HG03354 (cell line): ENCODE measurements at regions not wholly inside any gene's neighbourhood (a gene's known extent, or its start where the extent isn't known, plus 50 kb on each side); places are given as distances from the start of the nearest gene placed in this dataset.
"Not testable (repeated sequence)": the region's sequence is repeated elsewhere in the genome, so short reads cannot be mapped to it uniquely, and the experiment has no call there.

Experiments used
- ATAC-seq: cut with Tn5 transposase; IDR thresholded peaks from one replicate; pipeline ENCODE4 v1.9.1; 2021; ENCODE audit warnings: mild to moderate bottlenecking; ENCODE audit not compliant: unreplicated experiment, poor library complexity, severe bottlenecking

GRCh38 chr16:75780669-75781068 is 54.4 kb upstream of the CPHXL start:
- ATAC-seq: no peak

GRCh38 chr16:75781683-75782343 is 55.5 kb upstream of the CPHXL start:
- no peak for ATAC-seq

GRCh38 chr16:75787440-75787839 is 61.1 kb upstream of the CPHXL start:
- peak; percentile 66 for ATAC-seq

- ATAC-seq: peak; percentile 77
Measured at GRCh38 chr16:75789237-75789636, 62.9 kb upstream of the CPHXL start.

- ATAC-seq: no peak
Measured at GRCh38 chr16:75792771-75793492, 66.6 kb upstream of the CPHXL start.

- no peak for ATAC-seq
Measured at GRCh38 chr16:75793641-75794040, 67.4 kb upstream of the CPHXL start.

GRCh38 chr16:75794426-75794825 is 68.1 kb upstream of the CPHXL start:
- ATAC-seq: no peak

- ATAC-seq: no peak
Measured at GRCh38 chr16:75798714-75799113, 72.4 kb upstream of the CPHXL start.

- no peak for ATAC-seq
Measured at GRCh38 chr16:75801307-75801706, 75.0 kb upstream of the CPHXL start.

- no peak for ATAC-seq
Measured at GRCh38 chr16:75803753-75804152, 77.5 kb upstream of the CPHXL start.

GRCh38 chr16:75804368-75804767 is 78.1 kb upstream of the CPHXL start:
- no peak for ATAC-seq

- ATAC-seq: no peak
Measured at GRCh38 chr16:75805946-75806345, 79.7 kb upstream of the CPHXL start.

GRCh38 chr16:75806487-75806886 is 80.2 kb upstream of the CPHXL start:
- no peak for ATAC-seq

GRCh38 chr16:75810342-75810741 is 84.1 kb upstream of the CPHXL start:
- no peak for ATAC-seq

- ATAC-seq: no peak
Measured at GRCh38 chr16:75811020-75811634, 84.8 kb upstream of the CPHXL start.

- ATAC-seq: no peak
Measured at GRCh38 chr16:75818491-75818890, 92.2 kb upstream of the CPHXL start.

- ATAC-seq: no peak
Measured at GRCh38 chr16:75820672-75821071, 94.4 kb upstream of the CPHXL start.

GRCh38 chr16:75821117-75821516 is 94.8 kb upstream of the CPHXL start:
- ATAC-seq: no peak

GRCh38 chr16:75825750-75826149 is 99.5 kb upstream of the CPHXL start:
- ATAC-seq: not testable (repeated sequence)

GRCh38 chr16:75827372-75828038 is 101.2 kb upstream of the CPHXL start:
- not testable (repeated sequence) for ATAC-seq
